Left ventricle myocardium superior (tissue), 1 donor: ENCODE measurements at regions not wholly inside any gene's neighbourhood (a gene's known extent, or its start where the extent isn't known, plus 50 kb on each side); places are given as distances from the start of the nearest gene placed in this dataset.
"Not testable (repeated sequence)": the region's sequence is repeated elsewhere in the genome, so short reads cannot be mapped to it uniquely, and the experiment has no call there.

Source experiments
- ATAC-seq: fragments of 200-7000 bp; cut with Tn5 transposase; one replicate; pipeline ENCODE4 v1.9.1; 2020; ENCODE audit warnings: mild to moderate bottlenecking, moderate library complexity
- DNase-seq: peaks from one replicate; pipeline ENCODE4 v3.0.0-alpha.2; 2020
- intact Hi-C: fragments of 100-400 bp; cut with micrococcal nuclease; formaldehyde crosslinking; loops from one replicate; pipeline ENCODE4 v1.11.0; 2022
- donor health status: DM: no; HTN: yes; CAD: no; lungs with severe emphysema.

DNA sequence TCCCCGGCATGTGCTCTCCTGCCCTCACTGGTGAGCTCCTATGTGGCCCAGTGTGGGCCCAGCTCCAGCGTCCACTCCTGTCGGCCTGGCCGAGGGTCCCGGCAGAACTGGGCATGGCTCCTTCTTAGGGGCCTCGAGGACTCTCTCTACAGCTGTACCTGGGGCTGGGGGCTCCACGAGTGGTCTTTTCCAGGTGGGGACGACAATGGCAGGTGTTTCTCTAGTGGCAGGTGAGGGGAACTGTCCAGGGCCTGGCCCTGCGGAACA lies 376.4 kb downstream of the TMEM121 start:
- intact Hi-C loops, ATAC-seq, DNase-seq: not testable (repeated sequence)

DNA sequence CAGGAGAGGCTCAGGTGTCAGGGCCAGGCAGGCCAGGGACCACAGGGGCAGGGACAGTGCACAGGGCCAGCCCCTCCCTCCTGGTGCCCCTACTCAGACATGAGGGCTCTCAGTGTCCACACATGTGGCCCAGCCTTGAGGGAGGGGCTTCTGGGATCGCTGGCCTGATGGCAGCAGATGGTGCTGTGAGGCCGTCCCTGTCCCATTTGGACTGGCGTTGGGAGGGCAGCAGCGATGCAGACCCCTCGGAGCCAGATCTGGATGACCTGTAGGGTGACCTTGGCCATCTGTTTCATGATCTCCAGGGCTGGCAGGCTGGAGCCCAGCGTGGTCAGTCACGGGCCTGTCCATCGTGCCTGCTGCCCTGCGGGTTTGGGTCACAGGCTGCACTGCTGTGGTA lies 377.6 kb downstream of the TMEM121 start:
- DNase-seq: no peak
- intact Hi-C loops: no loop called here
- ATAC-seq: no peak

DNA sequence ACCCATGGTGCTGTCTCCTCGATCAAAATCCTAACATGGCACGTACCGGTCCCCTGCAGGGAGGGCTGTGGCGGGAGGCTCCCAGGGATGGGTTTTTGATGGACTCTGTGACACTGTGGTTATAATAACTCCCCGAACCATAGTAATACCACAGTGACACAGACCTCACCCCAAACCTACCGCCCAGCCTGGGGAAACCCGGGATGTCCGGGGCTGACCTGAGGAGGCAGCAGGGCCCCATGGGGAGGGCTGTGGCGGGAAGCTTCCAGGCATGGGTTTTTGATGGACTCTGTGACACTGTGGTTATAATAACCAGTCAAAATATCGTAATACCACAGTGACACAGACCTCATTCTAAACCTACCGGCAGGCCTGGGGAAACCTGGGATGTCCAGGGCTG lies 378.0 kb downstream of the TMEM121 start:
- intact Hi-C loops: no loop called here
- ATAC-seq: no peak
- no peak for DNase-seq

DNA sequence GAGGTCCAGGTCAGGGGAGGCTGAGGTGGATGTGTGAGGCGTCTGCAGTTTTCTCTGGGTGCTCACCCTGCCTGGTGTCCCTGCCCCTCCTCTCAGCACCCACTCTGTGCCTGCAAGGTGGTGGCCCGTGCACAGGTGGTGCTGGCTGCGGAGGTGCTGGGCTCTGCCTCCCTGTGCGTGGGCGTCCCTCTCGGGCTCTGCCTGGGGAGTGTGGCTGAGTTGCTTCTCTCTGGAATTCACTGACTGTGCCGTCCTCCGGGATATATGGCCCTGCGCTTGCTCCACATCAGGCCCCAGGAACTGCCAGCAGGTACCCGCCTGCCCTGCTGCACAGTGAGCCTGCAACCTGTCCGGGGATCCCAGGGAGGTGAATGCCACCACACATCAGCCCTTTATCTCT lies 379.1 kb downstream of the TMEM121 start:
- intact Hi-C loops: no loop called here
- ATAC-seq: no peak
- DNase-seq: no peak

DNA sequence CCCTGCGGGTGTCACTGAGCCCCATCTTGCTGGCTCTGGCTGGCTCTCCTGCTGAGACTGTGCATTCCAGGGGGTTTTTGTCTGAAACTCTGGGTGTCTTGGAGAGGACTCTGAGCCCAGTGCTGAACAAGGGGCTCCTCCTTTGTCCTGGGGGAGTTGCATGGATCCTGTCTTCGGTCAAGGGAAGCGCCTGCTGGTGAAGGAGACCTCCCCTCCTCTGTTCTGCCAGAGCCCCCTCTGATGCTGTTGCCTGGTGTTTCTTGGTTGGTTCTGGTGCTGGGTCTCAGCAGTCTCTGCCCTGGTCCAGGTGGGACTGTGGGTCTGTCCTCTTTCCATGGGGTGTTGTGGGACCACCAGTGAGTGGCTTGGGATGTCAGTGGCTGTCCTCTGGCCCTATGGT lies 380.9 kb downstream of the TMEM121 start:
- intact Hi-C loops: no loop called here
- ATAC-seq: no peak
- no peak for DNase-seq

DNA sequence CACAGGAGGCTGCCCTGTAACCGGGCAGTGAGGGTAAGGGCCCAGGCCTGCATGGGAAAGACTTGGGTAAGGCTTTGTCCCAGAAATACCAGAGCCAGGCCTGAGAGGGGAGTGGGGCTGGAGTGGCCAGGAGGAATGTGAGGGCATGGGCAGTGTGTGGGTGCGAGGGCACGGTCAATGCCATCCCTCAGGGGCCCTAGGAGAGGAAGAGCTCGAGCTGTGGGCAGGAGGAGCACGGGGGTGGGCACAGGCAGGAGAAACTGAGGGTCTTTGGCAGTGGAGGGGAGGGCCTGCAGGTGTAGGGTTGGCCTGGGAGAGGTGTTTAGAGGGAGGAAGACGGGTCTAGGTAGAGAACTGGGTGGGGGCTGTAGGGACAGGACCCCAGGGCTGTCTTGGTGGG lies 381.6 kb downstream of the TMEM121 start:
- no peak for ATAC-seq
- intact Hi-C loops: no loop called here
- DNase-seq: no peak

DNA sequence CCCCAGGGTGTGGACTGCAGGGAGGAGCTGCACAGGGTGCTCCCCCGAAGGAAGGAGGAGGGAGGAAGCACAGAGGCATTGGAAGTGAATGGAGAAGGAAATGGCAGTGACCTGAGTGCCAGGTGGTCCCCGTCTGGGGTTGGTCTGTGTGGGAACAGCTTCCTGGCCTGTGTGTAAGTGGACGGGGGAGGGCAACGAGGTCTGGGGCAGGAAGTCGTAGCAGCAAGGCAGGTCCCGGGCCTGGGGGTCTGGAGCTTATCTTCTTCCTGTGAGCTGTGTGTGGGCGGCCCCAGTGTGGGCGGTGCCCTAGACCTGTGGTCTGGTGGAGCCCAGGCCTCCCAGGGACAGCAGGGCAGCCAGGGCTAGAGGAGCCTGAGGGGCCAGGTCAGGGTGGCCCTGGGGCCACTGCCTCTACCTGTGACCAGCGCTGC lies 382.1 kb downstream of the TMEM121 start:
- ATAC-seq (no peak), DNase-seq (no peak)
- intact Hi-C loops: no loop called here

DNA sequence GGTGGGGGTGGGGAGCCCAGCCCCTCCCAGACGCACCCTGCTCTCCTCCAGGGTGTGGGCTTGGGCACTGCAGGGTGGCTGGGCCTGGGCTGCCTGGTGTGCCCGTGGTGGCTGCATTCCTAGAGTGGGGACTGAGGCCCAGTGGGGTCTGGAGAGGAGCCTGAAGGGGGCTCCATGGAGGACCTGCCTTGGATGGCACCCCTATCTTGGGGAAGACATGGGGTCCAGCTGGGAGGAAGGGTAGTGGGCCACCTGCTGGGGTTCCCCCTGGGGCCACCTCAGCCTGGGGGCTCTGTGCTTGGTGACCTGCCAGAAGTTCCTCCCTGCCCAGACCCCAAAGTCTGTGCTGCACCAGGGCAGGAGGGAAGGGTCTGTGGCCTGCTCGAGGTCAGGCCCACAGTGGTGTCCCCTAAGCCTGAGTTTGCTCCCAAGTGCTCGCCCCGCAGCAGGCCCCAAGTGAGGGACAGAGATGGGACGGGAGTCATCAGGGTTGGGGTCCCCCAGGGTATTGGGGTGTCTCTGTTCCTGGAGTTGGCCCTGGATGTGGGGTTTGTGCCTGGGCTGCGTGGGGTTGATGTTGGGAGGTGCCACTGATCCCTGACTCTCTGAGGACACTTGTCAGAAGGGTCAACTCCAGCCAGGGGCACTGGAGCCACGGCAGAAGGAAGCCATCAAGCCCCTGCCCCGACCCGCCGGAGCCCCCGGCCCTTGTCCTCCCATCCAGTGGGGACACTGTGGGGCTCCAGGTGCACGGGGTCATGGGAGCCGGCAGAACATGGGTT lies 382.9 kb downstream of the TMEM121 start:
- ATAC-seq: no peak
- intact Hi-C loops: no loop called here
- DNase-seq: no peak

DNA sequence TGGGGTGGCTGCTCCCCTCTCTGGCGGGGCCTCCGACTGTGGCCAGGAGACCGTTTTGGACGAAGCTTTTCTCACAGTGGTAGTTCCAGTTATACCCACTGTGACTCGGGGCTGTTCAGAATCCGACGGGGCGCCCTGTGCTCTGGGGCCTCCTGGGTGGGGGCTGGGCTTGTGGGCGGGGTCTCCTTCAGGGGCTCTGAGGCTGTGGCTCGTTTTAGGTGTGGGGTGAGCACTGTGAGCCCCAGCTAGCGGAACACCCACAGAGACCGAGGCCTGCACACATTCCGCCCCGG lies 383.4 kb downstream of the TMEM121 start:
- DNase-seq, ATAC-seq, intact Hi-C loops: not testable (repeated sequence)

DNA sequence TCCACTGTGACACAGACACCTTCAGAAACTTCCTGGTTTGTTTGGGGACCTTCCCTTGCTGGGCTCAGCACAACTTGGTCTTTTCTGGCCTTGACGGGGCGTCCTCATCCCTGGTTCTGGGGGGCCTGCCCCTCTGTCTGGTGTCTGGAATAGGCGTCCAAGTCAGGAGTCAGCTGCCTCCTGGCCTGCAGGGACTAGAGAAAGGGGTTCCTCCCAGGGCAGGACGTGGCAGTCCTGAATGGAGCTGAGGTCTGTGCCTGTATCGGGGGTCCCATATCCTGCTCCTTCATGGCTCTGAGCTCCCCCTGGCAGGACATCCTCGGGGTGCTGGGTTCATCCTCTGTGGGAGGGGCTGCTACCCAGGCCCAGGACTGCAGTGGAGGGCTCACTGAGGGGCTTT lies 384.0 kb downstream of the TMEM121 start:
- intact Hi-C loops: no loop called here
- no peak for ATAC-seq
- DNase-seq: no peak

DNA sequence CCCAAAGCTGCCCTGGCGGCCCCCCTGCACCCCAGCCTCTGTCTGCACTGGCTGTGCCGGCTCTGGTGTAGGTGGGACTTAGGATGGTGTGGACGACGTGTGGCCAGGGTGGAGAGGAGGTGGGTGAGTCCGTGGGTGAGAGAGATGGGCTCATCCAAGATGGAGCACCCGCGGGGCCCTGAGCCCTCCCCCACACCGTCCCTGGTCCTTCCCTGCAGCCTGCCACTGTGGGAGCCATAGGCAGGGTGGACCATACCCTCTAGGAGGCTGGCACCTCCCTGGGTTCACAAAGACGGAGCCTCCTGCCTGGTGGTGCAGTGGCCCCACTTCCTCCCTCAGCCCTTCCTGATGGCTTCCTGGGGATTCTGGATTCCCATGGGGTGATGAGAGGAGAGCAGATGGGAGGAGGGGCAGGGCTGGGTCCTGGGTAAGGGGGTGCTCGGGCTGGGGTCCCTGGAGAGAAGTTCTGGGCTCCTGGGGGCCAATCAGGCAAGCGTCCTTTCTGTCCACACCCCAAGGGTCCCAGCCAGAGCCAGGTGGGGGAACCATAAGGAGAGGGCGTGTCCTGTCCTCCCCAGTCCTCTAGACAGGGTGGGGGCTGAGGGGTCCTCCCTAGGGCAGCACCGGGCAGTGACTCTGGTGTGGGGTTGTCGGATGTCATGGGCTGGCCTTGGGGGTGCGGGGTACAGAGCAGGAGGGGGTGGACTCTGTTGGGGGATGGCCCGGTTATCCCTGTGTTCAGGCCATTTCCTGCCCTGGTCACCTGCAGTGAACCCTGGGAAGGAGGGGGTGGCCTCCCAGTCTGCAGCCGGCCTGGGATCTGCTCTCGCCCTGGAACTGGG lies 384.8 kb downstream of the TMEM121 start:
- intact Hi-C loops: no loop called here
- DNase-seq: peak; percentile 5
- ATAC-seq: no peak

DNA sequence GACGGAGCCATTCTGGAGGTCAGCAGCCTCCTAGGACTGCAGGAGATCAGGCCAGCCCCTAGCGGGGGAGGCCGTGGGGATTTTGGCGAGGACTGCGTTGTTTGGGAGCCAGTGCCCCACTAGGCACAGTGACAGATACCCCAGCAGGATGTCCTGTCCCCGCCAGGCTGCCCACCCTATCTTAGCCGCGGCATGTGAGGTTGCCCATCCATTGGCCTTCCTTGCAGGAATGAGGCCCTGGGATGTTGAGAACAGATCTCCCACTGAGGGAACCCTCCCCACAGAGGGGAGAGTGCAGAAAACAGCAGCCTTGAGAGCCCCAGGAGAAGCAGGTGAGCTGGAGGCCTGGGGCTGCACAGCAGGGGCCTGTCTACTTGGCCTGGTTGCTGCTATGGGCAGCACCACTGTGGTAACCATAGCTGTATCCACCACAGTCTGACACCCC lies 385.5 kb downstream of the TMEM121 start:
- ATAC-seq, intact Hi-C loops: not testable (repeated sequence)
- DNase-seq: peak; percentile 7

DNA sequence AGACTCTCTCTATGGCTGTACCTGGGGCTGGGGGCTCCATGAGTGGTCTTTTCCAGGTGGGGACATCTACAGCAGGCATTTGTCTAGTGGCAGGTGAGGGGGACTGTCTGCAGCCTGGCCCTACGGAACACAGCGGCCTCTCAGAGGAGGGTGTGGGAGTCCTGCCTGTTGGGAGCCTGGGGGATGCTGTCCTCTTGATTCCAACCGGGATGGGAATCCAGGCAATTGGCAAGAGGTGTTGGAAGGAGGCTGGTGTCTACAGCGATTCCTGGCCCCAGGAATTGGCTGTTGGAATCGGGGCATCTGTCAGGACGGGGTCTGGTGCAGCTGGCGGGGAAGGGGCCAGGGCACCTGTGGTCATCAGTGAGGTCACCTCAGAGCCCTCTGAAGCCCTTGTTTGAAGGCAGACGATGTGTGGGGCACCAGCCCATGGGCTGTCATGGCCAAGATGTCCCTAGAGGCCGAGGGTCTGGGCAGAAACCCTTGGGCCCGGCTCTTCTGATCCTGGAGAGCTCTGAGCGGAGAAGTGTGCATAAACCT lies 386.3 kb downstream of the TMEM121 start:
- peak; percentile 15 for DNase-seq
- no peak for ATAC-seq

DNA sequence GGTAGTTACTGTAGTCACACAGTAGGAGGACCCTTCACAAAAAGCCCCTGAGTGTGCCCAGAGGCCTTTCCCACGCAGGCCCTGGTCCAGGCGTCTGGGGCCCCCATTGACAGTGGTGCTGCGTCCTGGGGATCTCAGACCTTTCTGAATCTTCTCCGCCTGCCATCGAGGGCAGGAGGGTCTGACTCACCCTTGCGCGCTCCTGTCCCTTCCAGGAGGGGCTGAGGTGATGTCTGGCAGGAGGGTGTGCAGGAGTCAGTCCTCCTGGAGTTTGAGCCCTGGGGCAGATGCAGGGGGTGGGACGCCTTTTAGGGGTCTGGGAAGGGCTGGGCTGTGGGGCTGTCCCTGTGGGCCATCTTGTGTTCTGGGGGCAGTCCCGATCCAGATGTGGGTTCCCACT lies 386.8 kb downstream of the TMEM121 start:
- intact Hi-C loops: no loop called here
- peak; percentile 7 for DNase-seq
- no peak for ATAC-seq

More for the DNA sequence above, 386.3 kb downstream of the TMEM121 start:
- intact Hi-C loops: no loop called here

DNA sequence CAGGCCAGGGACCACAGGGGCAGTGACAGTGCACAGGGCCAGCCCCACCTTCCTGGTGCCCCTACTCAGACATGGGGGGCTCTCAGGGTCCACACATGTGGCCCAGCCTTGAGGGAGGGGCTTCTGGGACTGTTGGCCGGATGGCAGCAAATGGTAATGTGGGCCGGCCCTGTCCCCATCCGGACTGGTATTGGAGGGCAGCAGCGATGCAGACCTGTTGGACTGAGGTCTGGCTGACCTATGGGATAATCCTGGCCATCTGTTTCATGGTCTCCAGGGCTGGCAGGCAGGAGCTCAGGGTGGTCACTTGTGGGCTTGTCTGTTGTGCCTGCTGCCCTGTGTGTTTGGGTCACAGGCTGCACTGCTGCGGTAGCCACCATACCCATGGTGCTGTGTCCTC lies 387.5 kb downstream of the TMEM121 start:
- peak; percentile 19 for DNase-seq

DNA sequence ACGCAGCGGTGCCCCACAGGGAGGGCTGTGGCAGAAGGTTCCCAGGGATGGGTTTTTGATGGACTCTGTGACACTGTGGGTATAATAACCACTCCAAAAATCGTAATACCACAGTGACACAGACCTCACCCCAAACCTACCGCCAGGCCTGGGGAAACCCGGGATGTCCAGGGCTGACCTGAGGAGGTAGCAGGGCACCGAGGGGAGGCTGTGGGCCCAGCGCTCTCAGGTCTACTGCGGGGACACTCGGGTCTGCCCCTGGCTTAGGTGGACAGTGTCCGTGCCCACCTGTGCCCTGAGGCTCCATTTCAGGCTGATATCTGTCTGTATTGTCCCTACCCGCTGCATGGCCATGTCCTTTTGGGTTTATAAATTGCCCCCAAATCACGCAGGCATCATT lies 387.9 kb downstream of the TMEM121 start:
- ATAC-seq, intact Hi-C loops: not testable (repeated sequence)
- DNase-seq: peak; percentile 12

More for the DNA sequence above, 387.5 kb downstream of the TMEM121 start:
- intact Hi-C loops: no loop called here
- ATAC-seq: no peak

DNA sequence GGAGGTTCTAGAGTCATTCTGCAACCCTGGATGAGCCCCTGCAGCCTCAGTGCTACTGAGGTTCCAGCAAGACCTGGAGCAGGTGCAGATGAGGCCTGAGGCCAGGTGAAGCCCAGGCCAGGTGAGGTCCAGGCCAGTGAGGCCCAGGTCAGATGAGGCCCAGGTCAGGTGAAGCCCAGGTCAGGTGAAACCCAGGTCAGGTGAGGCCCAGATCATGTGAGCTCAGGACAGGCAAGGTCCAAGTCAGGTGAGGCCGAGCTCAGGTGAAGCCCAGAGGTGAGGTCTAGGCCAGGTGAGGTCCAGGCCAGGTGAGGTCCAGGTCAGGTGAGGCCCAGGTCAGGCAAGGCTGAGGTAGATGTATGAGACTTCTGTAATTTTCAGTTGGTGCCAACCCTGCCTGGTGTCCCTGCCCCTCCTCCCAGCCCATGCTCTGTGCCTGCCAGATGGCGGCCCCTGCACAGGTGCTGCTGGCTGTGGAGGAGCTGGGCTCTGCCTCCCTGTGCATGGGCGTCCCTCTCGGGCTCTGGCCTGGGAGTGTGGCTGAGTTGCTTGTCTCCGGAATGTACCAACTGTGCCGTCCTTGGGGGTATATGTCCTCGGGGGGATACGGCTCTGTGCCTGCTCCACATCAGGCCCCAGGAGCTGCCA lies 388.5 kb downstream of the TMEM121 start:
- intact Hi-C loops: no loop called here
- ATAC-seq: no peak
- peak; percentile 18 for DNase-seq

DNA sequence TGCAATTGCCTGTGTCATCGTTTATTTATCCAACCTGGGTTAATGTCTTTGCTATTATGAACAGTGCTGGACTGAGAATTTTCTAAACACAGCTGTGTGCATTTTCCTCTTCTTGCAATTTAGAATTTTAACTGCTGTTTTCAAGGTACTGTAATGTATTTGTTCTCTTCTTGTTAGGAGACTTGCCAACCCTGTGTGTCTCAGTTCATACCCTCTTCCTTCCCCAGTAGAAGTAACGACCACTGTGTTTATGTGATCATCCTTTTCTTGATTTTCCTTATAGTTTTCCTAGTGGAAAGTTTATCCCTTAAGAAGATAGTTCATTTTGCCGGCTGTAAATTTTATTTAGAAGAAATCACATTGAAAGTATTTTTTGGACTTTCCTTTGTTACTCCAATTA lies 389.2 kb downstream of the TMEM121 start:
- DNase-seq, ATAC-seq, intact Hi-C loops: not testable (repeated sequence)

DNA sequence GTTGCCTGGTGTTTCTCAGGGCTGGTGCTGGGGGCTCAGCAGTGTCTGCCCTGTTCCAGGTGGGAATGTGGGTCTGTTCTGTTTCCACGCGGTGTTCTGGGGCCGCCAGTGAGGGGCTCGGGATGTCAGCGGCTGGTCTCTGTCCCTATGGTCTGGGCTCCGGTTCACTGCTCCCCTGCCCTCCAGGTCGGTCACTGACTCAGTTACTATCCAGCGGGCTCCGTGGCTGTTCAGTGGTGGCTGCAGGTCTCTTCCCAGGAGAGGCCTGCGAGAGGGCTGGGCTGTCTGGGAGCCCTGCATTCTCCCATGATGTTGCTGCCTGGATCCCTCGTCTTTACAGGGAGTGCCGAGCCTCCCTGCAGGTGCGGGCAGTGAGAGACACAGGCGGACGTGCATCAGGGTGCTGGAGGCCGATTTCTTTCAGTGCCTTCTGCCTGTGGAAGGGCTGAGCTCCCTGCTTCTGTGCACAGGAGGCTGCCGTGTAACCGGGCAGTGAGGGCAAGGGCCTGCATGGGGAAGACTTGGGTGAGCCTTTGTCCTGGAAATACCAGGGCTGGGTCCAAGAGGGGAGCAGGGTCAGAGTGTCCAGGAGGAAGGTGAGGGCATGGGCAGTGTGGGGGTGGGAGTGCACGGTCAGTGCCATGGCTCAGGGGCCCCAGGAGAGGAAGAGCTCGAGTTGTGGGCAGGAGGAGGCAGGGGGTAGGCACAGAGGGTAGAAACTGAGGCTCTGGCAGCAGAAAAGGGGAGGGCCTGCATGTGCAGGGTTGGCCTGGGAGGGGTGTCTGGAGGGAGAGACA lies 391.0 kb downstream of the TMEM121 start:
- intact Hi-C loops, ATAC-seq: not testable (repeated sequence)
- peak; percentile 6 for DNase-seq
